Progenitor cell of endocrine pancreas (in vitro differentiated cells): ENCODE measurements at regions not wholly inside any gene's neighbourhood (a gene's known extent, or its start where the extent isn't known, plus 50 kb on each side); places are given as distances from the start of the nearest gene placed in this dataset.

Experiments
- DNase-seq: peaks from one replicate; pipeline ENCODE4 v3.0.0; 2021; ENCODE audit warnings: low spot score; ENCODE audit not compliant: unreplicated experiment
- H3K27ac Mint-ChIP-seq: 2 replicates; pipeline ENCODE4 v1.8.0; 2021; ENCODE audit warnings: mild to moderate bottlenecking, moderate library complexity, mixed read lengths
- H3K27me3 Mint-ChIP-seq: 2 replicates; pipeline ENCODE4 v1.8.0; 2021; ENCODE audit warnings: mixed read lengths
- H3K36me3 Mint-ChIP-seq: 2 replicates; pipeline ENCODE4 v1.8.0; 2022; ENCODE audit warnings: mixed read lengths; ENCODE audit not compliant: insufficient read depth
- H3K4me1 Mint-ChIP-seq: 2 replicates; pipeline ENCODE4 v1.8.0; 2021; ENCODE audit warnings: low read depth, mixed read lengths
- H3K4me3 Mint-ChIP-seq: 2 replicates; pipeline ENCODE4 v1.8.0; 2021; ENCODE audit warnings: low read depth, mild to moderate bottlenecking, moderate library complexity, mixed read lengths
- H3K9me3 Mint-ChIP-seq: 2 replicates; pipeline ENCODE4 v1.8.0; 2021; ENCODE audit warnings: low read depth, mixed read lengths
- CTCF ChIP-seq: fragments of 200-600 bp; sonication (generic); IDR thresholded peaks from one replicate; pipeline ENCODE4 v1.5.0; 2021; ENCODE audit warnings: antibody characterized with exemption, mild to moderate bottlenecking; ENCODE audit not compliant: unreplicated experiment

- no peaks in the 10 kb centered on the region for H3K27me3 Mint-ChIP-seq
- no peaks in the 10 kb centered on the region for H3K36me3 Mint-ChIP-seq
- no peaks in the 10 kb centered on the region for H3K9me3 Mint-ChIP-seq
- TF ChIP-seq CTCF, result no peak
- DNase-seq, result no peak
- H3K27ac Mint-ChIP-seq, result no peak overlapping the region
- H3K4me1 Mint-ChIP-seq, result no peaks in the 10 kb centered on the region
- no peak overlapping the region for H3K4me3 Mint-ChIP-seq
Measured at GRCh38 chr10:63753808-63754207, 232.6 kb downstream of the REEP3 start.

GRCh38 chr10:63755441-63755840, 234.2 kb downstream of the REEP3 start:
- Mint-ChIP-seq H3K4me1 (no peaks in the 10 kb centered on the region), H3K27me3 (no peaks in the 10 kb centered on the region), H3K9me3 (no peaks in the 10 kb centered on the region), H3K27ac (no peak overlapping the region), H3K36me3 (no peaks in the 10 kb centered on the region), H3K4me3 (no peak overlapping the region)
- TF ChIP-seq CTCF, result no peak
- DNase-seq, result no peak

- no peaks in the 10 kb centered on the region for H3K4me1 Mint-ChIP-seq
- DNase-seq, result no peak
- no peak for TF ChIP-seq CTCF
- no peaks in the 10 kb centered on the region for H3K36me3 Mint-ChIP-seq
- H3K27me3 Mint-ChIP-seq, result no peaks in the 10 kb centered on the region
- H3K9me3 Mint-ChIP-seq, result no peaks in the 10 kb centered on the region
- no peak overlapping the region for H3K4me3 Mint-ChIP-seq
- no peak overlapping the region for H3K27ac Mint-ChIP-seq
Measured at GRCh38 chr10:63757067-63757466, 235.9 kb downstream of the REEP3 start.

GRCh38 chr10:63758080-63758479, 236.9 kb downstream of the REEP3 start:
- no peaks in the 10 kb centered on the region for H3K9me3 Mint-ChIP-seq
- H3K4me3 Mint-ChIP-seq, result no peak overlapping the region
- no peak for DNase-seq
- H3K4me1 Mint-ChIP-seq, result no peaks in the 10 kb centered on the region
- no peak overlapping the region for H3K27ac Mint-ChIP-seq
- H3K36me3 Mint-ChIP-seq, result no peaks in the 10 kb centered on the region
- H3K27me3 Mint-ChIP-seq, result no peaks in the 10 kb centered on the region
- TF ChIP-seq CTCF, result no peak

- no peak for TF ChIP-seq CTCF
- Mint-ChIP-seq H3K9me3 (no peaks in the 10 kb centered on the region), H3K4me1 (no peaks in the 10 kb centered on the region), H3K27me3 (no peaks in the 10 kb centered on the region), H3K27ac (no peak overlapping the region), H3K4me3 (no peak overlapping the region), H3K36me3 (no peaks in the 10 kb centered on the region)
- no peak for DNase-seq
Measured at GRCh38 chr10:63759335-63759734, 238.1 kb downstream of the REEP3 start.
